ENCODE measurements at regions not wholly inside any gene's neighbourhood (a gene's known extent, or its start where the extent isn't known, plus 50 kb on each side); places are given as distances from the start of the nearest gene placed in this dataset.

DNA sequence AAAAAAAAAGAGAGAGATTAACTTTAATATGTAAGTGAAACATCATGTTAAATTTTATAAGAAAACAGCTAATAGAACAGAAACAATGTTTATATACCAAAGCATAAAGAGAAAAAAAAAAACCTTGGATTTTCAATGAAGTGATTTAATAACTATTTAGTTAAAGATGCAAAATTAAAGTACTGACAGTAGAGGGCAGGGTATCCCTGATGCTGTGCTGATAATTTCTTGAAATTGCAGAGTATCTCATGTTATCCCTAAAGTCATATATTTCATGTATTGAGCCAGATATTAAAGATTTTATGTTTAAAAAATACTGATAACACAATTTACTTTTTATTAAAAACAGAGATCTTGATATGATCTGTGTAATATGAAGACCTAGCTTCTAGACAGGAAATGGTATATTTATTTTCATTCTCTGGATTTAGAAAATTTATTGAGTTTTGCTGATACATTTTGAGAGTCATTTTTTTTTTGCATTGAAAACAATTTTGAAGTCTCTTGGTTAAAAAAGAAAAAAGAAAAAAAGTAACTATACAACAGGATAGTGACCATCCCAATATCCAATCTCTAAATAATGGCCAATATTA, 273.2 kb downstream of the USP25 start:
- Mint-ChIP-seq H3K9me3 (no peaks in the 10 kb centered on the region), H3K27ac (no peak overlapping the region), H3K36me3 (no peaks in the 10 kb centered on the region)
- DNase-seq (ENCODE audit: low spot score in 2 of 2): no peak
- ATAC-seq: no peak

DNA sequence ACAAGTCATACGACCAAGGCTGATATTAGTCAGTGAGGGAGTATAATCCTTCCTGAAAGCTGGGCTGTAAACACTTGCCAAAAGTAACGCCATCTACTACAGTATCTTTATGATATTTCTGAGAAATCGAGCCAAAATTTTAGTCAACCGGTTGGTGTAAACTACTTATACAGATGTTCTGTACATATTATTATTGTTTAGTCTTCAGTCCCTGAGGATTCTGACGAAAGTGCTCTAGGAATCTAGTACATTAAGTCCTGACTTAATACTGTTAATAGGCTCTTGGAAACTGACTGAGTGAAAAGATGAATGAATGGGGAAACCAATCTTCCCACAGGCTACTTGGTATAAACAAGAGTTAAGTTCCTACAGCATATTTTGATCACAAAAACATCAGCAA, 274.3 kb downstream of the USP25 start:
- no peaks in the 10 kb centered on the region for H3K36me3 Mint-ChIP-seq
- no peak overlapping the region for H3K27ac Mint-ChIP-seq
- no peaks in the 10 kb centered on the region for H3K9me3 Mint-ChIP-seq
- DNase-seq (ENCODE audit: low spot score in 2 of 2) (no peak), ATAC-seq (no peak)

DNA sequence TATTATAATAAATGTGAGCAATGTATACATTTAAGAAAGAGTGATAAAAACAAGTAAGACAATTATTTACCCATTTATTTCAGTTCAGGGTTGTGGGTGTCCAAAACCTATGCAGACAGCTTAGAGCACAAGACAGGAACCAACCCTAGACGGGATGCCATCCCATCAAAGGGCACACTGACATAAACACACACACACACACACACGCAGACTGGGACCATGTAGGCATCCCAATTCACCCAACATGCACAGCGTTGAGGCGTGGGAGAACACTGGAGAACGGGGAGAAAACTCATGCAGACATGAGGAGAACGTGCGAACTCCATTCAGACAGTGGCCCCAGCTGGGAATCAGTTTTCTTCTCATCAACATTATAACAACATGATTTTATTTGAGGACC, 274.7 kb downstream of the USP25 start:
- no peaks in the 10 kb centered on the region for H3K9me3 Mint-ChIP-seq
- DNase-seq (ENCODE audit: low spot score in 2 of 2) (no peak), ATAC-seq (no peak)
- no peak overlapping the region for H3K27ac Mint-ChIP-seq
- no peaks in the 10 kb centered on the region for H3K36me3 Mint-ChIP-seq

DNA sequence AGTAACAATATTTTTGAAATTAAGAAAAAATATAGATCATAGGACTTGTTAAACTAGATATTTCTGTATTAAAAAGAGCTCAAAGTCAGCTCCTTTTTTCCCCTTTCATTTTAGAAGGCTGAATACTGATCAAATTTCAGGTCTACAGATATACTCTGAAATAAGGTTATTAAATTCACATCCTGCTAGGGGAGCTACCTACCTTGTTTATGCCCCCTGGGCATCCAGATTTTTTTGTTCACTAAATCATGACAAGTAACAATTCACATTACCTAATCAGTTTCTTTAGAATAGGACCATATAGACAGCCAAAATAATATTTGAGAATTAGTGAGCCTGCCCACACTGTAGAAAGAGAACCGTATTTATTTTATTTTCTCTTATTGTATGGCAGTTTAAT, 276.2 kb downstream of the USP25 start:
- Mint-ChIP-seq H3K27ac (no peak overlapping the region), H3K9me3 (no peaks in the 10 kb centered on the region), H3K36me3 (no peaks in the 10 kb centered on the region)
- no peak for DNase-seq (ENCODE audit: low spot score in 2 of 2)
- no peak for ATAC-seq

DNA sequence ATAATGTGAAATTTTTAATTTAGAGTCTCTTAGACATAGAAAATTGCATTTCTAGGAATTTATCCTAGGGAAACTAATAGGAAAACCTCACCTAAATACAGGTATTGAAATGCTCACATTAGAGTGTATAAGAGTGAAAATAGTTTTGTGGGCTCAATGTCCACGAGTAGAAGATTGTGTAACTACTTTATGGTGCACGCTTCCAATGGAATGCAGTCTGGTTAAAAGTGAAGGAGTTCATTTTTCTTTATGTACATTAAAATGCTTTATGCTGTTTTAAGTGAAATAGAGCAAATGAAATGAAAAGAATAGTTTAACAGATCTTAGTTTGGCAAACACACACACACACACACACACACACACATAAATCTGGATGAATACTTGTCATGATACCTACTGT, 278.2 kb downstream of the USP25 start:
- no peaks in the 10 kb centered on the region for H3K36me3 Mint-ChIP-seq
- H3K9me3 Mint-ChIP-seq: no peaks in the 10 kb centered on the region
- DNase-seq (ENCODE audit: low spot score in 2 of 2) (no peak), ATAC-seq (no peak)
- H3K27ac Mint-ChIP-seq: no peak overlapping the region

DNA sequence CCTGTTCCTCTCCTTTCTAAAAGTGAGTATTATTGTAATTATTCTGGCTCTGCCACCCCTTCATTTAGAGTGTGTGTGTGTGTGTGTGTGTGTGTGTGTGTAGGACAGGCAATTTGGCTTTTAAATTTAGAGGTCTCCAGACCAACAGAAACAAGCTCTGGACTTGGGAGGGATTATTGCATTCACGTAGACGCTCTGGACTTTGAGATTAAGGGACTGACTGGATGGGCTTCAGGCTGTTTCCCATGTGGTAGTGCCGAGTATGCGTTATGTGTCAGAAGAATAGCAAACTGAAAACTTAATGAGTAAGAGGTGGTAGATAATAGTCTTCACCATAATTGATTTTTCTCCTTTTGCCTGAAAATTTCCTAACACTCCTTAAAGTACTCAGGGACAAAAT, 281.9 kb downstream of the USP25 start:
- H3K36me3 Mint-ChIP-seq: no peaks in the 10 kb centered on the region
- DNase-seq (ENCODE audit: low spot score in 2 of 2) (no peak), ATAC-seq (no peak)
- peaks cover 0 to 2% of the 10 kb centered on the region in 2 donors for H3K9me3 Mint-ChIP-seq
- no peak overlapping the region for H3K27ac Mint-ChIP-seq

DNA sequence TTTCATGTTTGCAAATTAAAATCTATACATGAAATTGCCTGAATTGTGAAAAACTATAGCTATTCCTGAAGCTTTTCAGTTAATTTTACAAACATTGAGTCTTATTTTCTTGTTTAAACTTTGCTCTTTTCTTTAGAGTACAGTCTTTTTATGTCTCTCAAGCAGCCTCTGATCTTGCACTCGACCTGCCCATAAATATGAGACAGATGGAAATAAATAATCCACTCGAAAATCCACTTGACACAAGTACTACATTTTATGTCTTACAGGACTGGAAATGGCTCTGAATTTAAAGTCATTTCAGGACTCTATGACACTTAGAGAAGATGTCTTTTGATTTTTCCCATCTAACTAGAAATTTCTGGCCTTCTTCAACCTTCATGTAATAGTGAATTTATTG, 283.8 kb downstream of the USP25 start:
- H3K9me3 Mint-ChIP-seq: peaks cover 0 to 2% of the 10 kb centered on the region in 2 donors
- DNase-seq (ENCODE audit: low spot score in 2 of 2) (no peak), ATAC-seq (no peak)
- no peaks in the 10 kb centered on the region for H3K36me3 Mint-ChIP-seq
- no peak overlapping the region for H3K27ac Mint-ChIP-seq

DNA sequence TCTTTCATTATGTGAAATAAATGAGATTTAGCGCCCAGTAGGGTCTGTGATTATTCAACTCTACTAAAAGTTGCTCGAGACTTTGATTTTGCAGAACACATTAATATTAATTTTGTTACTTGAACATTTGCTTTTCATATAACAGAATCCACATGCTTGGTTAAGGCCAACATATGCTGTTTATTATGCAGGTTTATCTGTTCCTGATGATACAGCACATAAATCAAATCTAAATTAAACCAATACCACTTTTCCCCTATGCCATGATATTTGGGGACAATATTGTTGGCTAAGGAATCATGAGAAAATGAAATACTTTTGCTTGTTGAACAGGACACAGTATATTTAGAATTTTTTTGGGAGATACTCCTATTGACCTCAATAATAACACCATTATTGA, 291.1 kb downstream of the USP25 start:
- no peak for ATAC-seq
- no peaks in the 10 kb centered on the region for H3K36me3 Mint-ChIP-seq
- no peak overlapping the region for H3K27ac Mint-ChIP-seq
- no peak for DNase-seq (ENCODE audit: low spot score in 2 of 2)
- peaks cover 0 to 7% of the 10 kb centered on the region in 2 donors for H3K9me3 Mint-ChIP-seq

DNA sequence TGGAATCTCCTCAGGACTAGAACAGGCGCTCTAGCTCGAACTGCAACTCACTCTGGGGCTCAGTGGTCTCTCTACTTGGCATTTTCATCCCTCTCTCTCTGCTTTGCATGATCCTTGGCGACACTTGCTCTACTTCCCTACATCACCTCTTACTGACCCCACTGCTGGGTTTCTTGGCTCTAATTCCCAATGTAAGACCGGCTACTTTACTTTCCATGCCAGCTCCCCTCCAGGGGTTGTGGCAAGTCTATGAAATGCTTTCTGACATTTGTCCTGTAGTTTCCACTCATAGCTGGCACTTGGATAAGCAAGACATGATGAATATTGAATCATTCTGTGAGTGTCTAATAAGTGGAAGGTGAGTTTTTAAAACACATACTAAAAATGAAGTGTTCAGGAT, 292.3 kb downstream of the USP25 start:
- Mint-ChIP-seq H3K36me3 (no peaks in the 10 kb centered on the region), H3K27ac (no peak overlapping the region), H3K9me3 (peaks cover 3 to 4% of the 10 kb centered on the region in 2 donors)
- DNase-seq (ENCODE audit: low spot score in 2 of 2): no peak
- ATAC-seq: no peak

DNA sequence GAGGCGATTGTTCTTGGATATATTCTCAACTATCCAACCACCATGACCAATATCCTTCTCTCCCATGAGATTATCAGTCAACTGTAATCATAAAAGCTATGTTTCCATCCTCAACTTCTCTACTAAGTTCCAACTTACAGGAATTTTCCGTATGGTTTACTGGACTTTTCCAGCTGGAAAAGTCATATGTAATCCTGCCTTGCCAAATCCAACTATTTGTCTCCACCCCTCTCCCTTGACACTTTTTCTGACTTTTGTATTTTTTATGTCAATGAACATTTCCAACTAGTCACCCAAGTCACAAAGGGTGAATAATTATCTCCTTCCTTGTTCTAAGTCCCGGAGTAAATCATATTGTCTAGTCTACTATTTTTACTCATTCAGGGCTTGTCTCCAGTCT, 293.1 kb downstream of the USP25 start:
- H3K36me3 Mint-ChIP-seq: no peaks in the 10 kb centered on the region
- ATAC-seq (no peak), DNase-seq (ENCODE audit: low spot score in 2 of 2) (no peak)
- no peak overlapping the region for H3K27ac Mint-ChIP-seq
- peaks cover 3 to 4% of the 10 kb centered on the region in 2 donors for H3K9me3 Mint-ChIP-seq

DNA sequence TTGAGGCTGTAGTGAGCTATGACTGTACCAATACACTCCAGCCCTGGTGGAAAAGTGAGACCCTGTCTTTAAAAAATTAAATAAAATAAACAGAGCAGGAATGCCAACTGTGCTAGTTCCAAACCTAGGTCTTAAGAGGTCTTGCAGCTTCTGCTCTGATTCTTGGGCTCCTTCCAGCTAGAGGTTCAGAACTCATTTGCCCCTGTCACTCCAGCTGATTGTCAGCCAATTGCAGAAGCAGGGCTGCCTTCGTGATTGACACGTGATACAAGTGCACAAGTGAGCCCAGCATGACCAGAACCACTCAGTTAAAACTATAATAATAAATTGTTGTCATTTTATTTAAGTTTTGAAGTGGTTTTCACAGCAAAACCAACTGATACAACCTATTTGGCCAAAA, 298.4 kb downstream of the USP25 start:
- no peaks in the 10 kb centered on the region for H3K36me3 Mint-ChIP-seq
- H3K27ac Mint-ChIP-seq: no peak overlapping the region
- DNase-seq (ENCODE audit: low spot score in 2 of 2) (no peak), ATAC-seq (no peak)
- peaks cover under 1 to 3% of the 10 kb centered on the region in 2 donors for H3K9me3 Mint-ChIP-seq

DNA sequence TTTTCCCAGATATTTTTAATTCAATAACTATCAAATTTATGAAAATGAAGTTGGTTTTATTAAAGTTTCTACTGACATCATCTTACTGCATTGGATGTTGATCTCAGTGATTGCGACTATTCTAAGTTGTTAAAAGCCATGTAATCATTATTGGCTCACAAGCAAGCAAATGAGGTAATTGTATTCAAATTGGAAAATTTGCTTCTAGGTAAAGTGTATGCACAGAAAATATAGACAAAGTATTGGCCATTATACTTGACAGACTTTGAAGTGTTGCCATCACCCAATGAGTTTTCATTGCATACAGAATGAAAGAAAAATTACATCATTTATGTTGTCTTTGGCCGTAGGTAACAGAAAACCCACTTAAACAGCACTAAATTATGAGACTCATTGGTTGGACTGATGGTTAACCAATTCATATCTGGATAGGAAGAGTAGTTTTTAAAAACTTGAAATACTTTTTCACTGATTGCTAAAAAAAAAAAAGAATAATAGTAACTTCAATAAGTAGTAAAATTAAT, 299.2 kb downstream of the USP25 start:
- DNase-seq (ENCODE audit: low spot score in 2 of 2) (no peak), ATAC-seq (no peak)
- Mint-ChIP-seq H3K9me3 (peaks cover 0 to 3% of the 10 kb centered on the region in 2 donors), H3K36me3 (no peaks in the 10 kb centered on the region), H3K27ac (no peak overlapping the region)

DNA sequence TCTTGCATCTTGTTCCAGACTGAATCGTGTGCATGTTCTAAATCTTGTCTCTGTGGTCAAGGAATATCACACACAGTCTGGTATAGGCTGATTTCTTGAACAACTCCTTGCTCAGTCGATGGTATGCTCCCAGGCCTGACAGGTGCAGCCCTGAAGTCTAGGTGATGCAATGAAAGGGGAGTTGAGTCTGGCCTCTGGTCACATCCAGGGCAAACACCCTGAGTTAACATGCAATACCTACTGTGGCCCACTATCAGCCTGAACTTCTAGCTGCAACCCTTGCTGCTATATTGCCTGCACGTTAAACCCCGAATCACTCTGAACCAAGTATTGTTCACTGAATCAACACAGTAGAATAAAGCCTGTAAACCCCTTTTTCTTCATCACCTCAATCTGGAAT, 303.4 kb downstream of the USP25 start:
- H3K36me3 Mint-ChIP-seq: no peaks in the 10 kb centered on the region
- ATAC-seq: no peak
- no peak for DNase-seq (ENCODE audit: low spot score in 2 of 2)
- H3K9me3 Mint-ChIP-seq: no peaks in the 10 kb centered on the region
- H3K27ac Mint-ChIP-seq: no peak overlapping the region

DNA sequence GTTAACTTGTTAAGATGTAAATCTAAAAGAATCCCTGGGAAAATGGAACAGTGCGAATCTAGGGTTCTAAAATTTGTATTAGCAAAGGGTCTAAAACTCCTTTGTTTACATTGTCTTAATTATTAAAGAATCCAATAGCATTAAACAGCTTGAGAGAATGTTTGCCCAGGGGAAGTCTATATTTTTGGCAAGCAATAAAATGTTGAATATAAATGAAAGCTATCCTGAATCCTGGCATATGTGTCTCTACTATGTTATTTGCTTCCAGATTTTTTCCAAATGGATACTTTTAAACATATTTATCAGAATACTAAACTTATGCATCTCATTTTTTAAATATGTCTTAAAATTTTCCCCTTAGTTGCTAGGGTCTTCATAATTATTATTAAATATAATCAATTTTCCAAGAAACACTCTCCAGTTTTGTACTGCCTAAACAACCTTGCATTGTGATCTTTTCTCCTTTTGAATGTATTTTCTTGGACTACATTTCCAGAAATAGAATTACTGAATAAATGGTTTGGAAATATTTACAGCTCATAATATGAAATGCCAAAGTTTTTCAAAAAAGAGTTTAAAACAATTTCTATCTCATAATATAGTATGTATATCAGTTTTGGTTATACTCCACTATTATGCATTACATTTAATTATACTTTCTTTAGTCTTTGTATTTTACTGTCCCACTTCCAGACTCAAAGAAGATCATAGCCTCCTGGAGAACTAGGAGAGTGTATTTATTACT, 304.8 kb downstream of the USP25 start:
- DNase-seq (ENCODE audit: low spot score in 2 of 2) (no peak), ATAC-seq (no peak)
- Mint-ChIP-seq H3K27ac (no peak overlapping the region), H3K9me3 (peaks cover 0 to 4% of the 10 kb centered on the region in 2 donors), H3K36me3 (no peaks in the 10 kb centered on the region)

DNA sequence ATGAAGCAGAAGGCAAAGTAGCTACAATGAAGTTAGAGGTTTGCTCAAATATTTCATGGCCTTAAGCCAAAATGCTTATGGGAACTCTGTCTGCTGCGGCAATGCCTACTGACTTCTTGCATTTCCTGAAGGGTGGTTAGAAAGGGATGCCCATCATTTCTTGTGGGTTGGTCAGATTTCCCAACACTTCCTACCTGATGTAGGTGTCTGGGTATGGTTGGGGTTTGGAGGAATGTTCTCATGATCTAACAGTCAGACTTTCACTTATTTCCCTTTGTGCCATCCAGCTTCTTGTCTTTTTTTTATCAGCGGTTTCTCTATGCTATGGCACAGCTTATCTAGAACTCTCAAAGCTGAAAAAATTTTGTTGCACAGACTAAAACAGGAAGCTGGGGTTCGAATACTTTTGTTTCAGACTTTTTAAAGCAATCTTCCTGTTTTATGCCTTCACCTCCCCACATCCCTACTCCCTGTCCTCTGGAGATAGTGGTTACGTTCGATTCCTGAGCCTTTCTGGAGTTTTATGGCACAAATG, 307.7 kb downstream of the USP25 start:
- ATAC-seq (no peak), DNase-seq (ENCODE audit: low spot score in 2 of 2) (no peak)
- Mint-ChIP-seq H3K27ac (no peak overlapping the region), H3K9me3 (peaks cover 0 to 4% of the 10 kb centered on the region in 2 donors), H3K36me3 (no peaks in the 10 kb centered on the region)

DNA sequence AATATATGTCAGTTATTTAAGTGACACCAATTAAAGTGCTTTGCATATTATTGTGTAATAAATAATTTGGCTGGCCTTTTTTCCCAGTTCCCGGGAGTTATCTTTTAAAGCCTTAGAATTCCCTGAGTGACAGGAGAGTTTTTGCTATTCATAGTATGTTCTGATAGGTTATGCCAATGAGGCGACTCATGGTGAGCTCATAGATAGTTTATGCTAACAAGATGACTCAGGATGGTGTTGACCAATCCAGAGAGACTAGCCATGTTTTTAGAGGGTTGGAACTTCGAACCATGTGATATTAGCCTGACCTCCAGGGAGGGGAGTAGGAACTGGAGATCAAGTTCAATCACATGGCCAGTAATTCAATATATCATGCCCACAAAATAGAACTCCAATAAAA, 310.8 kb downstream of the USP25 start:
- Mint-ChIP-seq H3K36me3 (no peaks in the 10 kb centered on the region), H3K27ac (no peak overlapping the region), H3K9me3 (peaks cover 0 to 4% of the 10 kb centered on the region in 2 donors)
- ATAC-seq: no peak
- DNase-seq (ENCODE audit: low spot score in 2 of 2): no peak

DNA sequence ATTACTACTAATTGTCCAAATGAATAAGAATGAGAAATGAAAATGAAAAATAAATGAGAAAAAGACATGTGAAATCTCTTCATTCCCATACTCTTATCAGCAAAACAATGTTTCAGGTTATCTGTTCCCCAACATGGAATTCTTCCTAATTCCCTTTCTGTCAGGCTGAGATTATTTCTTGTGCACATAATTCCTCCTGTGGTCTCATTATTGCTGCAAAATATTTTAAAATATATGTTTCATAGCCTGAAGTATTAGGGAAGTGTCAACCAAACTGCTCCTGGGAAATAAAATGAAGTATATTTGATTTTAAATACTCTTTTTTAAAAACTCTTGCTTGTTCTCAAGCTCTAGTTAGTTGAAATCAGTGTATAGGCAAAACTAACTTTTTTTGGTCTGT, 314.9 kb downstream of the USP25 start:
- H3K27ac Mint-ChIP-seq: no peak overlapping the region
- H3K9me3 Mint-ChIP-seq: no peaks in the 10 kb centered on the region
- ATAC-seq: no peak
- DNase-seq (ENCODE audit: low spot score in 2 of 2): no peak
- H3K36me3 Mint-ChIP-seq: no peaks in the 10 kb centered on the region
